Activated CD4-positive, alpha-beta memory T cell treated with anti-CD3 and anti-CD28 coated beads for 36 hours (primary cell): ENCODE measurements at regions not wholly inside any gene's neighbourhood (a gene's known extent, or its start where the extent isn't known, plus 50 kb on each side); places are given as distances from the start of the nearest gene placed in this dataset.

Source experiments
- CTCF ChIA-PET: fragments of 350-600 bp; sonication (Branson Sonifier 250); formaldehyde crosslinking; loops from one replicate; lab custom pipeline; 2021; ENCODE audit warnings: antibody characterized with exemption, inconsistent platforms; lab: Charles Lee
- POLR2A ChIA-PET: fragments of 350-600 bp; sonication (Branson Sonifier 250); formaldehyde crosslinking; loops from one replicate; lab custom pipeline; 2021; ENCODE audit warnings: antibody characterized with exemption; lab: Charles Lee
- DNase-seq: peaks from one replicate; pipeline ENCODE4 v3.0.0-alpha.2; 2020
- H3K27ac Mint-ChIP-seq: one replicate; pipeline ENCODE4 v1.8.0; 2021; ENCODE audit warnings: mixed read lengths
- H3K27me3 Mint-ChIP-seq: one replicate; pipeline ENCODE4 v1.8.0; 2021; ENCODE audit warnings: mixed read lengths
- H3K36me3 Mint-ChIP-seq: one replicate; pipeline ENCODE4 v1.8.0; 2021; ENCODE audit warnings: mixed read lengths
- H3K4me1 Mint-ChIP-seq: one replicate; pipeline ENCODE4 v1.8.0; 2021; ENCODE audit warnings: low read depth, mixed read lengths
- H3K4me3 Mint-ChIP-seq: one replicate; pipeline ENCODE4 v1.8.0; 2021; ENCODE audit warnings: mild to moderate bottlenecking, mixed read lengths
- H3K9me3 Mint-ChIP-seq: one replicate; pipeline ENCODE4 v1.8.0; 2021; ENCODE audit warnings: mixed read lengths
- intact Hi-C: fragments of 100-400 bp; cut with micrococcal nuclease; formaldehyde crosslinking; loops from one replicate; pipeline ENCODE4 v1.15.1; 2023

DNA sequence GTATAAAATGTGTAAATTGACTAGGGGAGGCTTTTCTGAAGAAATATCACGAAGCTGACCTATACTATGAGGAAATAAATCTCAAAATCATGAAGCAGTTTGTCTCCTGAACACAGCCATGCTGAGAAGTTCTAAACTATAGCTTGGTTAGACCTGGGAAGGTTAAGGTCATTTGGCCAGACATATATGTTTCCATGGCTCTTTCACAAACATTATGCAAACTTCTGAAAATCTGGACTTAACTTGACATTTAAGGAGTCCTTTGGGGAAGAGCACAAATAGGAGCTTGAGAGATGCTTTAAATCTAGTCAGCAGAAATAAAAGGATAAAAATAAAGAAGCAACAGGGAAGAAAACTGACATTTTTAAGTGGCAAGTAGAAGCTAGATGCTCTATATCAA is 115.9 kb upstream of the MEOX2 start:
- intact Hi-C loops: no loop called here
- H3K4me1 Mint-ChIP-seq: no peaks in the 10 kb centered on the region
- no peaks in the 10 kb centered on the region for H3K27me3 Mint-ChIP-seq
- no peak for DNase-seq
- POLR2A ChIA-PET: no interaction called here
- H3K9me3 Mint-ChIP-seq: peaks cover 7% of the 10 kb centered on the region
- no peaks in the 10 kb centered on the region for H3K36me3 Mint-ChIP-seq
- H3K27ac Mint-ChIP-seq: no peak overlapping the region
- no peak overlapping the region for H3K4me3 Mint-ChIP-seq
- CTCF ChIA-PET: no interaction called here

GRCh38 chr7:15801551-15801950 is 115.1 kb upstream of the MEOX2 start:
- no peak overlapping the region for H3K27ac Mint-ChIP-seq
- H3K4me3 Mint-ChIP-seq: no peak overlapping the region
- H3K9me3 Mint-ChIP-seq: peaks cover 7% of the 10 kb centered on the region
- no peaks in the 10 kb centered on the region for H3K36me3 Mint-ChIP-seq
- no peak for DNase-seq
- intact Hi-C loops: no loop called here
- no peaks in the 10 kb centered on the region for H3K27me3 Mint-ChIP-seq
- POLR2A ChIA-PET: no interaction called here
- no peaks in the 10 kb centered on the region for H3K4me1 Mint-ChIP-seq
- CTCF ChIA-PET: no interaction called here

- Mint-ChIP-seq H3K27me3 (no peaks in the 10 kb centered on the region), H3K36me3 (no peaks in the 10 kb centered on the region), H3K27ac (no peak overlapping the region), H3K4me3 (no peak overlapping the region), H3K9me3 (peaks cover 7% of the 10 kb centered on the region), H3K4me1 (no peaks in the 10 kb centered on the region)
- no peak for DNase-seq
- CTCF ChIA-PET: no interaction called here
- intact Hi-C loops: no loop called here
- POLR2A ChIA-PET: no interaction called here
Observed at GRCh38 chr7:15801041-15801440, 114.6 kb upstream of the MEOX2 start.

- ChIA-PET POLR2A (no interaction called here), CTCF (no interaction called here)
- intact Hi-C loops: no loop called here
Observed at GRCh38 chr7:15798081-15798480, 111.6 kb upstream of the MEOX2 start.

GRCh38 chr7:15795393-15795792 is 108.9 kb upstream of the MEOX2 start:
- intact Hi-C loops: no loop called here
- Mint-ChIP-seq H3K27me3 (no peaks in the 10 kb centered on the region), H3K36me3 (no peaks in the 10 kb centered on the region), H3K27ac (no peak overlapping the region), H3K4me1 (no peaks in the 10 kb centered on the region), H3K9me3 (peaks cover 9% of the 10 kb centered on the region), H3K4me3 (no peak overlapping the region)
- ChIA-PET CTCF (no interaction called here), POLR2A (no interaction called here)
- no peak for DNase-seq

More at GRCh38 chr7:15798081-15798480, 111.6 kb upstream of the MEOX2 start:
- no peaks in the 10 kb centered on the region for H3K27me3 Mint-ChIP-seq
- H3K36me3 Mint-ChIP-seq: no peaks in the 10 kb centered on the region
- no peak overlapping the region for H3K27ac Mint-ChIP-seq
- H3K4me3 Mint-ChIP-seq: no peak overlapping the region
- H3K4me1 Mint-ChIP-seq: no peaks in the 10 kb centered on the region
- peaks cover 6% of the 10 kb centered on the region for H3K9me3 Mint-ChIP-seq
- no peak for DNase-seq

- ChIA-PET POLR2A (no interaction called here), CTCF (interaction anchor here (0.5 kb wide), 1 partner anchor 118 kb away, joined by 4 read pairs; no protein-coding TSS in a partner anchor)
- Mint-ChIP-seq H3K27ac (no peak overlapping the region), H3K4me1 (no peaks in the 10 kb centered on the region), H3K36me3 (no peaks in the 10 kb centered on the region), H3K9me3 (peaks cover 14% of the 10 kb centered on the region), H3K4me3 (no peak overlapping the region), H3K27me3 (no peaks in the 10 kb centered on the region)
- intact Hi-C loops: no loop called here
- DNase-seq: no peak
Observed at GRCh38 chr7:15794801-15795200, 108.3 kb upstream of the MEOX2 start.

DNA sequence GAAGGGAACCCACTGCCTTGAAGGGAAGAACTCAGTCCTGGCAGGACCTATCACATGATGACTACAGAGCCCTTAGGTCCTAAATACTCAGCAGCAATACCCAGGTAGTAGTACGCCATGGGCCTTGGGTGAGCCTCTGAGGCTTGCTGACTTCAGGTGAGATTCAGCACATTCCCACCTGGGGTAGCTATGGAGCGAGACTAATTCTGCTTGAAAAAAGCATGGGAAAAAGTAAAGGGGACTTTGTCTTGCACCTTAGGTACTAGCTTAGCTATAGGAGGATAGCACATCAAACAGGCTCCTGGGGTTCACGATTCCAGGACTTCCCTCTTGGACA is 98.2 kb upstream of the MEOX2 start:
- CTCF ChIA-PET: no interaction called here

GRCh38 chr7:15783987-15784693 is 97.7 kb upstream of the MEOX2 start:
- no peaks in the 10 kb centered on the region for H3K4me1 Mint-ChIP-seq
- H3K27ac Mint-ChIP-seq: no peak overlapping the region
- H3K9me3 Mint-ChIP-seq: peaks cover 13% of the 10 kb centered on the region
- H3K36me3 Mint-ChIP-seq: no peaks in the 10 kb centered on the region
- H3K27me3 Mint-ChIP-seq: no peaks in the 10 kb centered on the region
- ChIA-PET CTCF (no interaction called here), POLR2A (no interaction called here)
- H3K4me3 Mint-ChIP-seq: no peak overlapping the region
- intact Hi-C loops: no loop called here
- no peak for DNase-seq

More for the DNA sequence above, 98.2 kb upstream of the MEOX2 start:
- Mint-ChIP-seq H3K27ac (no peak overlapping the region), H3K36me3 (no peaks in the 10 kb centered on the region), H3K4me3 (no peak overlapping the region), H3K4me1 (no peaks in the 10 kb centered on the region), H3K27me3 (no peaks in the 10 kb centered on the region), H3K9me3 (peaks cover 13% of the 10 kb centered on the region)
- no peak for DNase-seq
- POLR2A ChIA-PET: no interaction called here
- intact Hi-C loops: no loop called here

GRCh38 chr7:15782656-15783055 is 96.2 kb upstream of the MEOX2 start:
- peaks cover 7% of the 10 kb centered on the region for H3K9me3 Mint-ChIP-seq
- DNase-seq: no peak
- intact Hi-C loops: no loop called here
- CTCF ChIA-PET: no interaction called here
- H3K27me3 Mint-ChIP-seq: no peaks in the 10 kb centered on the region
- POLR2A ChIA-PET: no interaction called here
- no peak overlapping the region for H3K4me3 Mint-ChIP-seq
- no peaks in the 10 kb centered on the region for H3K4me1 Mint-ChIP-seq
- no peak overlapping the region for H3K27ac Mint-ChIP-seq
- H3K36me3 Mint-ChIP-seq: no peaks in the 10 kb centered on the region

GRCh38 chr7:15781944-15782343 is 95.5 kb upstream of the MEOX2 start:
- H3K27ac Mint-ChIP-seq: no peak overlapping the region
- no peak overlapping the region for H3K4me3 Mint-ChIP-seq
- H3K36me3 Mint-ChIP-seq: no peaks in the 10 kb centered on the region
- no peak for DNase-seq
- CTCF ChIA-PET: no interaction called here
- intact Hi-C loops: no loop called here
- H3K4me1 Mint-ChIP-seq: no peaks in the 10 kb centered on the region
- peaks cover 5% of the 10 kb centered on the region for H3K9me3 Mint-ChIP-seq
- POLR2A ChIA-PET: no interaction called here
- H3K27me3 Mint-ChIP-seq: no peaks in the 10 kb centered on the region

- CTCF ChIA-PET: no interaction called here
- POLR2A ChIA-PET: no interaction called here
- Mint-ChIP-seq H3K27me3 (no peaks in the 10 kb centered on the region), H3K9me3 (peaks cover 5% of the 10 kb centered on the region), H3K27ac (no peak overlapping the region), H3K4me3 (no peak overlapping the region), H3K36me3 (no peaks in the 10 kb centered on the region), H3K4me1 (no peaks in the 10 kb centered on the region)
- no peak for DNase-seq
- intact Hi-C loops: no loop called here
Observed at GRCh38 chr7:15780271-15780670, 93.8 kb upstream of the MEOX2 start.

GRCh38 chr7:15778191-15778590 is 91.7 kb upstream of the MEOX2 start:
- DNase-seq: no peak
- CTCF ChIA-PET: no interaction called here
- no peaks in the 10 kb centered on the region for H3K4me1 Mint-ChIP-seq
- H3K27ac Mint-ChIP-seq: no peak overlapping the region
- no peaks in the 10 kb centered on the region for H3K36me3 Mint-ChIP-seq
- no peak overlapping the region for H3K4me3 Mint-ChIP-seq
- intact Hi-C loops: no loop called here
- no peaks in the 10 kb centered on the region for H3K27me3 Mint-ChIP-seq
- POLR2A ChIA-PET: no interaction called here
- H3K9me3 Mint-ChIP-seq: peaks cover 5% of the 10 kb centered on the region

- Mint-ChIP-seq H3K27ac (no peak overlapping the region), H3K27me3 (no peaks in the 10 kb centered on the region), H3K4me1 (no peaks in the 10 kb centered on the region), H3K4me3 (no peak overlapping the region), H3K36me3 (no peaks in the 10 kb centered on the region), H3K9me3 (peaks cover 2% of the 10 kb centered on the region)
- intact Hi-C loops: no loop called here
- no peak for DNase-seq
- ChIA-PET POLR2A (no interaction called here), CTCF (no interaction called here)
Observed at GRCh38 chr7:15765753-15766152, 79.3 kb upstream of the MEOX2 start.
